ENCODE measurements at regions not wholly inside any gene's neighbourhood (a gene's known extent, or its start where the extent isn't known, plus 50 kb on each side); places are given as distances from the start of the nearest gene placed in this dataset.

GRCh38 chr4:108223313-108223712 is 54.6 kb upstream of the LEF1 start:
- no peak for TF ChIP-seq CTCF (IDR thresholded peaks at IDR 0.05)
- no peak for TF ChIP-seq YY1 (IDR thresholded peaks at IDR 0.05; ENCODE audit: low read depth)
- TF ChIP-seq EP300 (IDR thresholded peaks at IDR 0.05; ENCODE audit: borderline replicate concordance in 1 of 2, low read depth in 1 of 2, low read length in 1 of 2), result no peak
- no peak for TF ChIP-seq JUND (IDR thresholded peaks at IDR 0.05)
- TF ChIP-seq TAF1 (IDR thresholded peaks at IDR 0.05; ENCODE audit: borderline replicate concordance, low read depth, low read length), result no peak
- no peak for TF ChIP-seq ZBTB33 (IDR thresholded peaks at IDR 0.05; ENCODE audit: borderline replicate concordance, low read depth)
- TF ChIP-seq NFIC (IDR thresholded peaks at IDR 0.05; ENCODE audit: borderline replicate concordance), result no peak
